HS-27A (cell line): ENCODE measurements at regions not wholly inside any gene's neighbourhood (a gene's known extent, or its start where the extent isn't known, plus 50 kb on each side); places are given as distances from the start of the nearest gene placed in this dataset.

Experiments used
- DNase-seq: peaks from one replicate; pipeline ENCODE4 v3.0.0-alpha.2; 2012; ENCODE audit warnings: low read depth, missing footprints

- DNase-seq, result no peak
Observed at GRCh38 chr6:54010340-54011276, 100.6 kb upstream of the MLIP start.

- no peak for DNase-seq
Observed at GRCh38 chr6:54011277-54011648, 100.0 kb upstream of the MLIP start.

GRCh38 chr6:54013966-54014365, 97.3 kb upstream of the MLIP start:
- DNase-seq, result no peak

- no peak for DNase-seq
Observed at GRCh38 chr6:54014440-54014839, 96.8 kb upstream of the MLIP start.

GRCh38 chr6:54017877-54018276, 93.4 kb upstream of the MLIP start:
- no peak for DNase-seq

GRCh38 chr6:54018722-54019121, 92.5 kb upstream of the MLIP start:
- no peak for DNase-seq

GRCh38 chr6:54019860-54020259, 91.4 kb upstream of the MLIP start:
- no peak for DNase-seq

- DNase-seq, result no peak
Observed at GRCh38 chr6:54020334-54020733, 90.9 kb upstream of the MLIP start.

- no peak for DNase-seq
Observed at GRCh38 chr6:54026652-54027400, 84.4 kb upstream of the MLIP start.

- DNase-seq, result no peak
Observed at GRCh38 chr6:54028170-54028569, 83.1 kb upstream of the MLIP start.

GRCh38 chr6:54029187-54029586, 82.1 kb upstream of the MLIP start:
- DNase-seq, result no peak

GRCh38 chr6:54031169-54031568, 80.1 kb upstream of the MLIP start:
- no peak for DNase-seq

- no peak for DNase-seq
Observed at GRCh38 chr6:54037277-54037779, 73.9 kb upstream of the MLIP start.

- no peak for DNase-seq
Observed at GRCh38 chr6:54040545-54040944, 70.7 kb upstream of the MLIP start.

GRCh38 chr6:54041239-54041638, 70.0 kb upstream of the MLIP start:
- no peak for DNase-seq

- no peak for DNase-seq
Observed at GRCh38 chr6:54043360-54043759, 67.9 kb upstream of the MLIP start.

GRCh38 chr6:54044059-54044458, 67.2 kb upstream of the MLIP start:
- no peak for DNase-seq

- no peak for DNase-seq
Observed at GRCh38 chr6:54048782-54049181, 62.5 kb upstream of the MLIP start.

GRCh38 chr6:54050750-54051149, 60.5 kb upstream of the MLIP start:
- no peak for DNase-seq

GRCh38 chr6:54053881-54054391, 57.3 kb upstream of the MLIP start:
- peak; percentile 48 for DNase-seq

GRCh38 chr6:54056105-54056504, 55.1 kb upstream of the MLIP start:
- DNase-seq, result no peak

- no peak for DNase-seq
Observed at GRCh38 chr6:54057058-54057457, 54.2 kb upstream of the MLIP start.

GRCh38 chr6:54058236-54058635, 53.0 kb upstream of the MLIP start:
- no peak for DNase-seq
